ENCODE measurements at regions not wholly inside any gene's neighbourhood (a gene's known extent, or its start where the extent isn't known, plus 50 kb on each side); places are given as distances from the start of the nearest gene placed in this dataset.

DNA sequence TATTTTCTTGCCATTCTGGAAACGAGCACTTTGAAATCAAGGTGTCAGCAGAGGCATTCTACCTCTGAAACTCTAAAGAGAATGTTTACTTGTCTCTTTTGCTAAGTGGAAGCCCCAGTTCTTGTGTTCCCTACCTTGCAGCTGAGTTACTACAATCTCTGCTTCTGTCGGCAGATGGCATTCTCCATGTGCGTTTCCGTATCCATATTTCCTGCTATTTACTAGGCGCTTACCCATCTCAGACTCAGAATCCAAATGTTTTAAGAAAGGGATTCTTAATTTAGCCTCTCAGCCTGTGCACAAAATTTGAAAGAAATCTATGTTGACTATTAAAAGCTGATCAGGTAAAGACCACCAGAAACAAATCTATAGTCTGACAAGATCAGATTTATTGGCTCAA lies 221.3 kb upstream of the FTMT start:
- peak; percentile 24; the same call in 1 of the 3 replicates for TF ChIP-seq CTCF (IDR thresholded peaks at IDR 0.05)
- no peak for TF ChIP-seq TP53 (CRISPR knock-in tag; IDR thresholded peaks at IDR 0.05)
- no peak for TF ChIP-seq CHD2 (IDR thresholded peaks at IDR 0.05; ENCODE audit: low read length, partially characterized antibody)
- TF ChIP-seq JUN (IDR thresholded peaks at IDR 0.05): no peak
- no peak for TF ChIP-seq JUNB (IDR thresholded peaks at IDR 0.05)
- TF ChIP-seq POLR2A (IDR thresholded peaks at IDR 0.05; ENCODE audit: low read length): no peak
- TF ChIP-seq RAD21 (conservative IDR thresholded peaks at IDR 0.05 in 1 of 2, IDR thresholded peaks at IDR 0.05 in 1 of 2): peak; percentile 32 to 44; a peak in 3 of 5 replicates
- TF ChIP-seq REST (IDR thresholded peaks at IDR 0.05): no peak
- TF ChIP-seq CEBPB (IDR thresholded peaks at IDR 0.05): no peak
- TF ChIP-seq MYC (IDR thresholded peaks at IDR 0.05; ENCODE audit: borderline replicate concordance, low read length): no peak
- TF ChIP-seq, protein P1, sequence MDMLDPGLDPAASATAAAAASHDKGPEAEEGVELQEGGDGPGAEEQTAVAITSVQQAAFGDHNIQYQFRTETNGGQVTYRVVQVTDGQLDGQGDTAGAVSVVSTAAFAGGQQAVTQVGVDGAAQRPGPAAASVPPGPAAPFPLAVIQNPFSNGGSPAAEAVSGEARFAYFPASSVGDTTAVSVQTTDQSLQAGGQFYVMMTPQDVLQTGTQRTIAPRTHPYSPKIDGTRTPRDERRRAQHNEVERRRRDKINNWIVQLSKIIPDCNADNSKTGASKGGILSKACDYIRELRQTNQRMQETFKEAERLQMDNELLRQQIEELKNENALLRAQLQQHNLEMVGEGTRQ (IDR thresholded peaks at IDR 0.05): no peak
- TF ChIP-seq KDM1A (IDR thresholded peaks at IDR 0.05; ENCODE audit: low read depth): no peak
- peak; percentile 45; the same call in 2 of the 3 replicates for TF ChIP-seq SMC3 (IDR thresholded peaks at IDR 0.05)
